ENCODE measurements at regions not wholly inside any gene's neighbourhood (a gene's known extent, or its start where the extent isn't known, plus 50 kb on each side); places are given as distances from the start of the nearest gene placed in this dataset.

DNA sequence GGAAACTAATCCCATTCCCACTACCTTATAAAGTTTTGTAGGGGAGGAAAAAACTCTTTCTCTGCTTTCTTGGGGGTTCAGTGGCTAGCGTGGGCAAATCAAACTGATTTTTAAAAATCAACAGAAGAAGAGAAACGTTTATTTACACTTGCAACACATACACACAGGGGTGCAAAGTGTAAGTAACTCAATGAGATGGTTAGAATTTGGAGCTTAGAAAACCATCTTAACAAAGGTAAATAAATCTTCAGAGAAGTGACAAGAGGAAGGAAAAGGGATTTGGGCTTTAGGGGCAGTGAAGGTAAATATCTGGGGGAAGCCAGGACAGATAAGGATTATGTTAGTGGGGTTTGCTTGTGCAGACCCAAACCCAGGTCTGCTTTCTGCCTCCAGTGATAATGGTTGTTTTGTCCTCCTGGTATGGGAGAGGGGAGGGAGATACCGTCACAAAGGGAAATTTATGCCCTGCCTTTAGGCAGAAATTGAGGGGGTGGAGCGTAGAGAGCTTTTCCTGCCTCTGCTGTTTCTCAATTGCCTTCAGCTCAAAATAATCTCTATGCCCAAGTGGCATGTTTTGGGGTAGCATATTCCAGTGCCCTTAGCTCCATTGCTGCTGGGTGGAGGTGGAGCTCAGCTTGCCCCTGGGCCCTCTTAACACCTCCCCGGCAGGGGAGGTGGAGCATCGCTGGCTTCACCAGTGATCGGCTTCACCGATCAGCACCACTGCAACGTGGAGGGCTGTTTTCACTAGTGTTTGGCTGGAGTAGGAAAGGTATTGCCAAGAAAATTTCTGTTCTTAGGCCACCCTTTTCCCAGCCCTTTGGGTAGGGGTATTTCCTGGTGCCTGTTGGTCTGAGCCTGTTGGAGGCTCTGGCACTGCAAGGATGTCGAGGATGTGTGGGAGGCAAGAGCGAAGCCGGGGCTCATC lies 92.2 kb downstream of the TEX51 start:
- DNase-seq (ENCODE audit: low read depth, low spot score) = peak; percentile 44

GRCh38 chr2:126994340-126994777 lies 95.7 kb downstream of the TEX51 start:
- no peak for DNase-seq (ENCODE audit: low read depth, low spot score)

- DNase-seq (ENCODE audit: low read depth, low spot score) = no peak
Measured at GRCh38 chr2:126995621-126996377, 97.1 kb downstream of the TEX51 start.

DNA sequence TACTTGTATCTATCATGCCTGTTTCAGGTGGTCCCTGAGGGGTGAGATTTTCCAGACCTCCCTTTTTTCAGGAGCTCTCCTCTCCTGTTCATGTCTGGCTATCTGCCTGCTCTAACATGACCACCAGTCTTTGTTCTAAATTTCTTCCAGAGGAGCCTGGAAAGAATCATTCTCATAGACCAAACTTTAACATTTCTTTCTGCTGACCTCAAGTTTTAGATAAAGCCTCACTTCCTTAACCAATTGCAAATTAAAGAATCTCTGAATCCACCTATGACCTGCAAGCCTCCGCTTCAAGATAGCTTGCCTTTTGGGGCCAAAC lies 97.6 kb downstream of the TEX51 start:
- DNase-seq (ENCODE audit: low read depth, low spot score) = no peak
